ENCODE measurements at regions not wholly inside any gene's neighbourhood (a gene's known extent, or its start where the extent isn't known, plus 50 kb on each side); places are given as distances from the start of the nearest gene placed in this dataset.
"Not testable (repeated sequence)": the region's sequence is repeated elsewhere in the genome, so short reads cannot be mapped to it uniquely, and the experiment has no call there.

GRCh38 chr12:34304546-34304945 lies 282.2 kb downstream of the ALG10 start:
- no peak for TF ChIP-seq ZNF274 (IDR thresholded peaks at IDR 0.05; ENCODE audit: low read depth, low read length)
- H3K4me3 ChIP-seq (ENCODE audit: low read length), result no peak overlapping the region

- no peak overlapping the region for H3K4me3 ChIP-seq (ENCODE audit: low read length)
- no peak for TF ChIP-seq ZNF274 (IDR thresholded peaks at IDR 0.05; ENCODE audit: low read depth, low read length)
Measured at GRCh38 chr12:34305176-34305575, 282.9 kb downstream of the ALG10 start.

- no peak for TF ChIP-seq ZNF274 (IDR thresholded peaks at IDR 0.05; ENCODE audit: low read depth, low read length)
- H3K4me3 ChIP-seq (ENCODE audit: low read length), result no peak overlapping the region
Measured at GRCh38 chr12:34306133-34306830, 284.0 kb downstream of the ALG10 start.

DNA sequence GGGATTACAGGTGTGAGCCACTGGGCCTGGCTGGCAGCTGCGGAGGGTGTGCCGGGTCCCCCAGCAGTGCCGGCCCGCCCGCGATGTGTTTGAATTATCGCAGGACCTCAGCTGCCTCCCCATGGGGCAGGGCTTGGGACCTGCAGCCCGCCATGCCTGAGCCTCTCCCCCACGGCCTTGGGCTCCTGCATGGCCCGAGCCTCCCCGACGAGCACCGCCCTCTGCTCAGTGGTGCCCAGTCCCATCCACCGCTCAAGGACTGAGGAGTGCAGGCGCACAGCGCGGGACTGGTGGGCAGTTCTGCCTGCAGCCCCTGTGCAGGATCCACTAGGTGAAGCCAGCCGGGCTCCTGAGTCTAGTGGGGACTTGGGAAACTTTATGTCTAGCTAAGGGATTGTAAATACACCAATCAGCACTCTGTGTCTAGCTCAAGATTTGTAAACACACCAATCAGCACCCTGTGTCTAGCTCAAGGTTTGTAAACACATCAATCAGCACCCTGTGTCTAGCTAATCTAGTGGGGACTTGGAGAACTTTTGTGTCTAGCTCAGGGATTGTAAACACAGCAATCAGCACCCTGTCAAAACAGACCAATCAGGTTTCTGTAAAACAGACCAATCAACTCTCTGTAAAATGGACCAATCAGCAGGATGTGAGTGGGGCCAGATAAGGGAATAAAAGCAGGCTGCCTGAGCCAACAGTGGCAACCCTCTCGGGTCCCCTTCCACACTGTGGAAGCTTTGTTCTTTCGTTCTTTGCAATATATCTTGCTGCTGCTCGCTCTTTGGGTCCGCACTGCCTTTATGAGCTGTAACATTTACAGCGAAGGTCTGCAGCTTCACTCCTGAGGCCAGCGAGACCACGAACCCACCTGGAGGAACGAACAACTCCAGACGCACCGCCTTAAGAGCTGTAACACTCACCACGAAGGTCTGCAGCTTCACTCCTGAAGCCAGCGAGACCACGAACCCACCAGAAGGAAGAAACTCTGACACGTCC lies 287.8 kb downstream of the ALG10 start:
- H3K4me3 ChIP-seq (ENCODE audit: low read length), result not testable (repeated sequence)

DNA sequence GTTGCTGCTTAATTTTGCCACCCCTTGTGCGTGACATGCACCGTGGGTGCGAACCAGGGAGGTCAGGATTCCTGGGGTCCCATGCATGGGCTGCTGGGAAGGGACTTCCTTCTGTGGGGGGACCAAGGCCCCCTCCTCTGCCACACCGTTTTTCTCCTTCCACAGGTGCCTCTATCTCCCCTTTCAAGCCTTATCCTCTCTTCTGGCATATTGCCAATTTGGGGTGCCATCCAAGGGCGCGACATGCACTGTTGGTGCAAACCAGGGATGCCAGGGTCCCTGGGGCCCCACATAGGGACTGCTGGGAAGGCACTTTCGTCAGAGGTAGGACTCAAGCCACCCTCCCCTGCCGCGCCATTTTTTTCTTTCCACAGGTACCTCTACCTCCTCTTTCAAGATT lies 289.0 kb downstream of the ALG10 start:
- H3K4me3 ChIP-seq (ENCODE audit: low read length), result no peak overlapping the region
- TF ChIP-seq ZNF274 (IDR thresholded peaks at IDR 0.05; ENCODE audit: low read depth, low read length), result no peak

- TF ChIP-seq ZNF274 (IDR thresholded peaks at IDR 0.05; ENCODE audit: low read depth, low read length), result no peak
- no peak overlapping the region for H3K4me3 ChIP-seq (ENCODE audit: low read length)
Measured at GRCh38 chr12:34327671-34328070, 305.4 kb downstream of the ALG10 start.

DNA sequence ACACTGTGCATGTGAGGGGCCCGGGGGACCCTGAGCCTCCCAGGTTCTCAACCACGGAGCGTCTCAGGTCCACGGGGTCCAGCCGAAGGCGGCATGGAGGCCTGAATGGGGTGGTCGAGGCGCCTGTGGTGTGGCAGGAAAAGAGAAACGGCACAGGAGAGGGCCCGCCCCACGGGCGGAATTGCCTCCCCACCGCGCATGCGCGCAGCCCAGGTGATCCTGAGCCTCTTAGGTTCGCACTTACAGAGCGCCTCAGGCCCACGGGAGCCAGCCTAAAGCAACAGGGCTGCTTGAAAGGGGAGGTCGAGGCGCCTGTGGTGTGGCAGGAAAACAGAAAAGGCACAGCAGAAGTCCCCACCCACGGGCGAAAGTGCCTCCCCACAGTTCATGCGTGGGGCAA lies 311.0 kb downstream of the ALG10 start:
- H3K4me3 ChIP-seq (ENCODE audit: low read length), result no peak overlapping the region
- no peak for TF ChIP-seq ZNF274 (IDR thresholded peaks at IDR 0.05; ENCODE audit: low read depth, low read length)

DNA sequence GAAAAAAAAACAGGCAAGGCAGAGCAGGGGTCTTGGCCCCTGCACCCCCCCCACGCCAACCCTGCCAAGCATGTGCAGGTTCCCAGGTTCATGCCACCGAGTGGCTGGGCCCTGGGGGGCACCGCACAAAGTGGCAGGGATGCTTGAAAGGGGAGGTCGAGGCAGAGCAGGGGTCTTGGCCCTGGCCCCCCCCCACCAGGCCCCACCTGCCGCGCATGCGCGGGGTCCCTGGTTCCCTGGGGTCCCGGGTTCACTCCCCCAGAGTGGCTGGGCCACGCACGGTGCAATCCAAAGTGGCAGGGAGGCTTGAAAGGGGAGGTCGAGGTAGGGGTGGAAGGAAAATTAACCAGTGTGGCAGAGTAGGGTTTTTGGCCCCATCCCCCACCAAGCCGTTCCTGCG lies 312.2 kb downstream of the ALG10 start:
- H3K4me3 ChIP-seq (ENCODE audit: low read length), result no peak overlapping the region
- TF ChIP-seq ZNF274 (IDR thresholded peaks at IDR 0.05; ENCODE audit: low read depth, low read length), result no peak

DNA sequence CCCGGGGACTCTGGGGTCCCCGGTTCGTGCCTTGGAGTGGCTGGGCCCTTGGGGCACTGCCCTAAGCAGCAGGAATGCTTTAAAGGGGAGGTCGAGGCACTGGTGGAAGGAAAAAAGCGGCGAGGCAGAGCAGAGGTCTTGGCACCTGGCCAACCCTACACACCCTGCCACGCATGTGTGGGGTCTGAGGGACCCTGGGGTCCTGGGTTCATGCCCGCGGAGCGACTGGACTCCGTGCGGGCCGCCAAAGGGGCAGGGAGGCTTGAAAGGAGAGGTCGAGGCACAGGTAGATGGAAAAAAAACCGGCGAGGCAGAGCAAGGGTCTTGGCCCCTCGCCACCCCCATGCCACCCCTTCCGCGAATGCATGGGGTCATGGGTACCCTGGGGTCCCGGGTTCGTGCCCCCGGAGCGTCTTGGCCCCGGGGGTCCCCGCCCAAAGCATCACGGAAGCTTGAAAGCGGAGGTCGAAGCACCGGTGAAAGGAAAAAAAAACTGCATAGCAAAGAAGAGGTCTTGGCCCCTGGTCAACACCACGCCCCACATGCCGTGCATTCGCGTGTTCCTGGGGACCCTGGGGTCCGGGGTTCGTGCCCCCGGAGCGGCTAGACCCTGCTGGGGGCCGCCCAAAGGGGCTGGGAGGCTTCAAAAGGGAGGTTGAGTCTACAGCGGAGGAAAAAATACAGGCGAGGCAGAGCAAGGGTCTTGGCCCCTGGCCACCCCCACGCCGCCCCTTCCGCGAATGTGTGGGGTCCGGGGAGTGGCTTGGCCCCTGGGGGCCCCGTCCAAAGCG lies 312.9 kb downstream of the ALG10 start:
- no peak overlapping the region for H3K4me3 ChIP-seq (ENCODE audit: low read length)
- no peak for TF ChIP-seq ZNF274 (IDR thresholded peaks at IDR 0.05; ENCODE audit: low read depth, low read length)

DNA sequence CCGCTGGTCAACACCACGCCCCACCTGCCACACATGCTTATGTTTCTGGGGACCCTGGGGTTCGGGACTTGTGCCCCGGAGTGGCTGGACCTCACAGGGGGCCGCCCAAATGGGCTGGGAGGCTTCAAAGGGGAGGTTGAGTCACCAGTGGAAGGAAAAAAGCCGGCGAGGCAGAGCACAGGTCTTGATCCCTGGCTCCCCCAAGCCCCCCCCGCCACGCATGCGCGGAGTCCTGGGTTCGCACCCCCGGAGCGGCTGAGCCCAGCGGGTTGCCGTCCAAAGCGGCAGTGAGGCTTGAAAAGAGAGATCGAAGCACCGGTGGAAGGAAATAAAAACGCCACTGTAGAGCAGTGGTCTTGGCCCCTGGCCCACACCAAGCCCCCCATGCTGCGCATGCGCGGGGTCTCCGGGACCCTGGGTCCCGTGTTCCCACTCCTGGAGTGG lies 313.5 kb downstream of the ALG10 start:
- no peak overlapping the region for H3K4me3 ChIP-seq (ENCODE audit: low read length)
- TF ChIP-seq ZNF274 (IDR thresholded peaks at IDR 0.05; ENCODE audit: low read depth, low read length), result no peak

- H3K4me3 ChIP-seq (ENCODE audit: low read length), result no peak overlapping the region
- no peak for TF ChIP-seq ZNF274 (IDR thresholded peaks at IDR 0.05; ENCODE audit: low read depth, low read length)
Measured at GRCh38 chr12:34336619-34337465, 314.5 kb downstream of the ALG10 start.

DNA sequence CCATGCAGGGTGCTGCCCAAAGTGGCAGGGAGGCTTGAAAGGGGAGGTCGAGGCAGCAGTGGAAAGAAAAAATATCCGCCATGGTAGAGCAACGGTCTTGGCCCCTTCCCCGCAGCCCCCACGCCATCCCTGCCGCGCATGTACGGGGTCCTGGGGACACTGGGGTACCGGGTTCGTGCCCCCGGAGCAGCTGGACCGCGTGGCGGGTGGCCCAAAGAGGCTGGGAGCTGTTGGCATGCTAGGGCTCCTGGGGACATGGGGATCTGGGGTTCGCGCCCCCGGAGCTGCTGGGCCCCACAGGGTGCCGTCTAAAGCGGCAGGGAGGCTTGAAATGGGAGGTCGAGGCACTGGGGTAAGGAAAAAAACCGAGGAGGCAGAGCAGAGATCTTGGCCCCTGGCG lies 316.5 kb downstream of the ALG10 start:
- no peak for TF ChIP-seq ZNF274 (IDR thresholded peaks at IDR 0.05; ENCODE audit: low read depth, low read length)
- H3K4me3 ChIP-seq (ENCODE audit: low read length), result no peak overlapping the region

GRCh38 chr12:34339922-34340321 lies 317.6 kb downstream of the ALG10 start:
- no peak overlapping the region for H3K4me3 ChIP-seq (ENCODE audit: low read length)
- no peak for TF ChIP-seq ZNF274 (IDR thresholded peaks at IDR 0.05; ENCODE audit: low read depth, low read length)

All from GM08714 (cell line).